ENCODE measurements at regions not wholly inside any gene's neighbourhood (a gene's known extent, or its start where the extent isn't known, plus 50 kb on each side); places are given as distances from the start of the nearest gene placed in this dataset.

- TF ChIP-seq POLR2A (IDR thresholded peaks at IDR 0.05): no peak
- no peak for TF ChIP-seq CTCF (IDR thresholded peaks at IDR 0.05)
- no peak for TF ChIP-seq POLR2AphosphoS5 (IDR thresholded peaks at IDR 0.05)
These were observed 307.2 kb downstream of the AEBP2 start for GRCh38 chr12:19746471-19746870.

Data from suprapubic skin (tissue), 4 donors.